IPS DF 19.7 (cell line): ENCODE measurements at regions not wholly inside any gene's neighbourhood (a gene's known extent, or its start where the extent isn't known, plus 50 kb on each side); places are given as distances from the start of the nearest gene placed in this dataset.
"Not testable (repeated sequence)": the region's sequence is repeated elsewhere in the genome, so short reads cannot be mapped to it uniquely, and the experiment has no call there.

Experiments
- DNase-seq: peaks from one replicate; pipeline ENCODE4 v3.0.0-alpha.2; 2013; ENCODE audit warnings: low read depth, low spot score

DNA sequence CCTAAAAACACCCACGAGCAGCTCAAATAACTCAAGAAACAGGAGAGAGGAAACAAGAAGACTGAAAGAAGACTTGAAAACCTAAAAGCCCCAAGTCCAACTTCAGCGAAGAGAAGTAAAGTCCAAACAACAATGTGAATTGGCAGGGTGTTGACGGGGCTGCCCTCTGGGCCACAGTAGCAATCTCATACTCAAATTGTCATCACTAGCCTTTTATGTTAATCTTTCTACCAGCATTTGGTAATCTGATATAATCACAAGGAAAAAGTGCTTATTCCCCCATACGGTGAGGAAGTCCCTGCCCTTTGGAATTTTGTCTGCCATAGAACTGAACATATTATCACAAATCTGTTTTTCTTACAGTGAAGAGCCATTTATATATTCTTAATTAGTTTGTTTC lies 51.5 kb upstream of the IFNE start:
- DNase-seq: no peak

DNA sequence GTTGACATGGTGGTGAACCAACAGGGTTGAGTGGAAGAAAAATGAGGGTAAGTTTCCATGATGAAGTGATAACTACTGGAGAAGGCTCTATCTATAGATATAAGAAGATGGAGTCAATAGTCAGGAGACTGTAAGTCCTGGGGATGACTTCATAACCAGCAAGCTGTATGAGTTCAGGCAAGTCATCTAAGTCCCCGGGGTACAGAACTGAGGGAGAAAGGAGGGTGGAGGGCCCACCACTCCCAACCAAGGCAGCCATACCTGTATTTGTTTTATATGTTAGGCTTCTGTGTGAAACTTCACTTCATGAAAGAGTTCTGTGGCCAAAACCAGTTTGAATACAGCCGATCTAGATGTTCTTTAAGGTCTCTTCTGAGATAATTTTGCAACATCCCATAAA lies 53.3 kb upstream of the IFNE start:
- DNase-seq: no peak

DNA sequence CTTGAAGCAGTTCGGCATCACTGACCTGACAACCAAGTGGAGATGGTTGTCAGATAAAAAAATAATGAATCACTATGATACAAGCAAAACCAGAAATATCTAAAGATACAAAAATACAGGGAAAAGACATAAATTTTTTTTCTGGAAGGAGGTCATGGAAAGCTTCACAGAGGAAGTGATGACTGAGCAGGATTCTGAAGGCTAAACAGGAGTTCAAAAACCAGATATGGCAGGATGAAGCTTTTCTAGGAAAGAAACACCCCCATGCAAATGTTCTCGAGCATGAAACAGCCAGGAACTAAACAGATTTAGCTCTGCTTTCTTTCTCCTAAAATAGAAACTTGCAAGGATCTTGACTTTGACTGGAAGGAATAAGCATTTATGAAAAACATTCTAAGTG lies 60.7 kb upstream of the IFNE start:
- no peak for DNase-seq

DNA sequence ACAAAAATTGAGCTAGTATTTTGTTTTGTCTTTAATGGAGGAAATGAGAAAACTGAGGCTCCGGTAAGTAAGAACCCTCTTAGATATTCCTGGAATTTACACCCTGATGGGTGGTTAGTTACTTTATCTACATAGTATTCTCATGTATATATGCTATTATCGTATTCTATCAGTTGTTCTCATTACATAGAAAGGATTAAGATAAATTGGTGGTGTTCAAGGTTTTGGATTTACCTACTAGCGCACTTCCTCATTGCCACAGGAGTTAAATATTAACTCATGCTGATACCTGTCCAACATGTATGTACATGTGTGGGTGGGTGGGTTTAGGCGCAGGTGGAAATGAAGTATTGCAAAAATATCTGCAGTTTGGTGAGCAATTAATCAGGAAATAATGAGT lies 61.1 kb upstream of the IFNE start:
- DNase-seq: no peak

DNA sequence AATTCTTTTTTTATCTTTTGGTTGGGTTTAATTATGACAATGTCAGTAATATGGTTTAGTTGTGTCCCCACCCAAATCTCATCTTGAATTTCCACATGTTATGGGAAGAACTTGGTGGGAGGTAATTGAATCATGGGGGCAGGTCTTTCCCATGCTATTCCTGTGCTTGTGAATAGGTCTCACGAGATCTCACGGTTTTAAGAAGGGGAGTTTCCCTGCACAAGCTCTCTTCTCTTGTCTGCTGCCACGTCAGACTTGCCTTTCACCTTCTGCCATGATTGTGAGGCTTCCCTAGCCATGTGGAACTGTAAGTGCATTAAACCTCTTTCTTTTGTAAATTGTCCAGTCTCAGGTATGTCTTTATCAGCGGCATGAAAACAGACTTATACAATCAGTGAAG lies 61.7 kb upstream of the IFNE start:
- not testable (repeated sequence) for DNase-seq

DNA sequence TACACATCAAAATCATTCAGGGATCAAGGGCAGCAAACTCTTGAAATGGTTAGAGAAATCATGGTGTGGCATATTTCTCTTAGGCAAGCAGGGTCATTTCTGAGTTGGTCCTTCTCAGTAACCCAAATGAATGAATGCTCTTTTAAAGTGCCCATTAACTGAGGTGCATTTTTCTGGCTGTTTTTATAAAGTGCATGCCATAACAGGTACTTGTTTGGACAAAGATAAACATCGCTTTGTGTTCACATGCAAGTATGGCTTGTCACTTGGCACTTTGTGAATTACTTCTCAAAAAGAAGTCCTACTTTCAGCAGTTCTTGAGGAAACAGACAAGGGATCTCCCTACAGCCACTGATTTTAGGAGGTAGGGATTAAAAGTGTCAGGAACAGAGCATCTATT lies 64.8 kb upstream of the IFNE start:
- DNase-seq: no peak

DNA sequence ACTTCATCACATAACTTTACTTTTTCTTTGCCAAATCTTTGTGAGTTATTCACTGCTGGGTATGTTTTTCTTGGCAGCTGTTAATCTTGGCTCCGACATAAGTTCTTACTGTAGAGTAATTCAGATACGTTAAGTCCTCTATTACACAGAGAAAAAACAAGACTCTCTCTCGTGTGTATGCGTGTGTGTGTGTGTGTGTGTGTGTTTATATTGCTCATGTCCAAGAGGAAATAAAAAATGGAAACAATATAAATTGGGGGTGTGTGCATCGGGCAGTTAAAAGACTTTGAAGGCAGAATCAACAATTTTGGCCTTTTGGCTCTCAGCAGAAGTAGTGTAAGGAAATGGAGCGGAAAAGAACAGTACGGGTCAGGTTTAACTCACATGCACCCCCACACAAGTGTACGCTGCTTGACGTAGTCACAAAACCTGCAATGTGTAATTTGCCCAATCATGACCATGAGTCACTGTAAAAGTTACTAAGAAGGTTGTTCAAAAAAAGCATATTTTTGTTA lies 67.2 kb upstream of the IFNE start:
- DNase-seq: no peak

DNA sequence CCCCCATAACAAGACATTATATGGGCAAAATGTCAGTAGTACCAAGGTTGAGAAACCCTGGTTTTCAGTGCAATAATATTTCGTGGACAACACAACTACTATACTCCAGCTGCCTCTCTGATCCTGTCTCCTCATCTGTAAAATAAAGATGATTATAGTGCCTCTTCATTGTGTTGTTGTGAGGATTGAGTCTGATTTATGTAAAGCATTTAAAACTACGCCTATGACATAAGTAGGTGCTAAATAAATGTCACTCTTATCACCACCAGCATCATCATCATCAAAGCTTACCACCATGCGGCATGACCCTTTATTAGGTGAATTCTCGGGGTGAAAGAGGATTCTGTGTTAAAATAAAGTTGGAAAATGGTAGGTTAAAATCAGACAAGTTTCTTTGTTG lies 67.8 kb upstream of the IFNE start:
- no peak for DNase-seq

DNA sequence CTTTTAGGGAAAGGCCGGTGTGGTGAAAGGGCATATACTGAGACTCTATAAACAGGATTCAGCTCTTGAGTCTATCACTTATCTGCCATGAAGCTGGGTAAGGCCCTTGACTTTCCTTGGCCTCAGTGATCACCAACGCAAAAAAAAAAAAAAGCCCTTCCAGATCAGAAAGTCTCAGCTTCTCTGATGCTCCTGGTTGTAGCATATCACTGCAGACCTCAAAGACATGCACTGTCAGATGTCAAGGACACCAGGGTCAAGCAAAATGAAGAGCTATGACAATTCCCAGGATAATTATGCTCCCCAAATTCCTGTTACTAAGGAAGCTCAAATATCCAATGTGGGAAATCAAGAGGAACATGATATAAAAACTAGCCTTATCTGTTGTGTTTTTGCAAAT lies 68.3 kb upstream of the IFNE start:
- no peak for DNase-seq

DNA sequence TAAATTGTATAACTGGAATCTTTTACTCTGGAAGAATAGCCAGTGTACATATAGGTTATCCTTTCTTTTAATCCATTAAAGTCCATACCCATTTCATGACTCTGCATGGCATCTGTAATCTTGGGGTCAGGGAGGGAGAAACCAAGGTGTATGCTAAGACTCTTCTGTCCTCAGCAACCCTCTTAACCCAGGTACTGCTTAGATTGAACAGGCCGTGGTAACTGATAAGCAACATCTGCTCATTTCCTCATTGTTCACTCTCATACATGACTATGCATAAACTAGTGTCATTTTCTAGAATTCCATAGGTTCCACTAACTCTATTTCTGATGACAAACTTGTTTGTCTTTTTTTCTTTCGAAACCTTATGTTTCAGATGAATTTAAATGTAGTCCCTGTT lies 69.3 kb upstream of the IFNE start:
- no peak for DNase-seq

DNA sequence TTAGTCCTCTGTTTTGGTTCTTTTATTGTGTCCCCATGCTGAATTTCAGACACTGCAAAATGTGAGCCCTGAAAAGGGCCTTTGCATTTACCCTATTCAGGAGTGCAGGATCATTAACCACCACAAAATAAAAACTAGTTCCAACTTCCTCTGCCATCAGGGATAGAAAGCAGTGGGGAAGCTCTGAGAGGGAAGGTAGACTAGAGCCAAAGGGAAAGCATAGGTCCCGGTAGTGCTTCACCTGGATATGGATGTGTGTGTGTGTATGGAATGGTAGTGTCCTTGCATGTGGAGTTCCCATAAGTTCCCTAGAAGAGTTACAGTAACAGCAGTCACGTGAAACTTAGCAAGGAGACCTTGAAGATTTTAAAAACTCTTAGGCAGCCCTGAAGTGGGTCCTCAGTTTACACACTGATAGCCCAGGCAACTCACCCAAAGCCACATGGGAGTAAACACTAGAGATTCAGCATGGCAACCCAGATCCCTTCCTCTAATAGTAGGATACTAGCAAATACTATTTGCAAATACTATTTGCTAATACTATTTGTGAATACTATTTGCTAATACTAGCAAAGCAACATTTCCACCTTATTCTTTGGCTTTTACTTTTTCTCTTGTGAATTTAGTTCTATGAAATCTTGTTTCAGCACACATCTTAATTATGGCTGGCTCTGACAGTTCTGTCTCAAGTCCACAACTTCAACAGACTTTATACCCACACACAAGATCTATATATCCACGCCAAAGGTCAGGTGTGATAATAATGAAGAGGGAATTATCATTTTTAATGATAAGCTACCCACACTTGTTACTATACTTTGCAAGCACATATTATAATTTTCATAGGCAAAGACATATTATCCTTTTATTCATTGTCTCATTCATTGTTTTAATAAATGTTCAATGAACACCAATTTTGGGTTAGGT lies 70.4 kb upstream of the IFNE start:
- DNase-seq: no peak

DNA sequence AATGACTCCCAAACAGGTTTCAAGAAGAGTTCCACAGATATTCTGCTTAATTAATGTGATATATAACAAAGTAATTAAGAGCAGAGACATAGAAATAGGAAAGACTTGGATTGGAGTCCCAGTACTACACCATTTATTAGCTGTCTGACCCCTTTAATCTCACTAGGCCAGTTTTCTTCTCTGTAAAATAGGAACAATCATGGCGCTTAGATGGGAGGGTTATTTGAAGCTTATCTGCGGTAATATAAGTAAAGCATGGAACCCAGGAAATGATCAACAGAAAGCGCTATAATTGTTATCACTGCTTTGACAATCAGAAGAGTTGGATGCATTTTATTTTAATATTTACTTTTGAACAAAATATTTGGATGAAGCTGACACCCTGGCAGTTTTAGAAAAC lies 71.3 kb upstream of the IFNE start:
- no peak for DNase-seq

DNA sequence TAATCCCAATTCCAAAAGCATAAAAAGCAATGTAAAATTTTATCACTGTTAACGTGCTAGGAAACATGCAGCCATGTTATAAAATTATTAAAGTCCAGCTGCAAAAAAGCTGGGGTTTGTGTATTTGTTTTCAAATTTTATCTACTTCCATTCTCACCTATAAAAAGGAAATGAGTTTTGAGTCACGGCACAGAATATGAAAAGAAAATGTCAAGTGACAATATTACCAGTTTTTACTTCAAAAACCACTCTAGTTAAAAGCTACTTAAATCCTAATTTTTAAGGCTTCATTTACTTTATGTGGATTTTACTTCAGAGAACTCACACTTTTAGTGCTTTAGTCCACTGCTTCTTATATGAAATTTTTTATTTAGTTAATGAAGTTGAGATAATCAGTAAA lies 72.7 kb upstream of the IFNE start:
- no peak for DNase-seq

DNA sequence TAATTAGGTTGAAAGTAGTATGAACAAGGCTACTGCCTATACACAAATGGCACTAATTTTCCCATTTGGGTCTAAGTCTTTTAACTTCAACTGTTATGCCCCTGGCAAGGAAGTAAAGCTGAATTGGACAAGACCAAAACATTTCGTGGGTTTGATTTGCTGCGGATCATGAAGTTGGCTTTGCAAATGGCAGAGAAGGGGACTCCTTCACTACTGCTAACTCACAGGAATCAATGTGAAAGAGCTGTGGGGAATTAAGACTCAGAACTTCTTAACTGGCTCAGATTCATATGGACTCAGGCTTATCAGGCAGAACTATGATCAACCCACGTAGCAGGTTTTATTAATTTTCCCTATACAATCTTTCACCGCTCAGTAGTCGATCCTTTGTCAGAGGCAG lies 73.8 kb upstream of the IFNE start:
- no peak for DNase-seq

DNA sequence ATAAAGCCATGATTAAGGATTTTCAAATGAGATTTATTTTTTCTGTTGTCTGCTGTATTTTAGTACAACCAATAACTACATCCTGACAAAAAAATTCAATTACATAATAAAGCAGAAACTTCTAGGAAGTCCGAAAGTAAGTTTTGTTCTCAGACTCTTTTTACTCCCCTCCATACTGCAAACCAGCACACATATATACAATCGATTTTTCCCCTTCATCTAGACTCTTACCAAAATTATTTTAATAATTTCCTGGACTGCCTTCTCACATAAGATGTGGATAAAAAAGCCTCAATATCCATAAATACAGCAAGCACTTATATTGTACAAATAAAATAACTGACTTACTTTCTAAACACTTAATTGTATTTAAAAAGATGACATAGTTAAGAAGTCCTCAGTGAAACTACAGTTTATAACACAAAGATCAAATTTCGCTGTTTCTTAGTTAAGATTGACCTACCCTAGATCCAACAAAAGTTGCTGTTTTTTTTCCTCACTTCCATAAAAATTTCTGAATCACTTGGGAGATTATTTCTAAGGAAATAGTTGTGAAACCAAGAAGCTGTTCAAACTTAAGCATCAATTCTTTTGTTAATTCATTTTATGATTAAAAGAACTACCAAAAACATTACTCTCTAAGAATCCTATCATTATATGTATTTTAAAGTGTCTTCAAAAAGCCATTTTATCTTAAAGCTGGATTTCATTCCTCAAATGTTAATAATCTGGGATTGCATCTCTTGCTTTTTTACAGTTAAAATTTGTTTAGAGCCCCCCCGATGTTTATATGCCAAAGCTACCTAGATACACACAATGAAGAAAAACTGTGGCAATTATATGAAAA lies 74.7 kb upstream of the IFNE start:
- DNase-seq: no peak

DNA sequence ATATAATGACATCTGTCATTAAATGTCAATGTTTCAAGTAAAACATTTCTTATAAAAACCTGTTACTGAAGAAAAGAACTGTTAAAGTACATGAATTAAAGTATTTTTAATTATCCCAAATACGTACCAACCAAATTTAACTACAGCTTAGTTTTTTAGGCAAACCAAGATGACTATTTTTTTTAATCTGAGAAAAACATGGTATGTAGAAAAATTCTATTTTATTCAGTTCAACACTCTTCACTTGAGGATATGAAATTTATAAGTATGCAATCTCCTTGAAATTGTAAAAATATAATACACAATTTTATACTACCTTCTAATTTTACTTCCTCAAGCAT lies 75.3 kb upstream of the IFNE start:
- DNase-seq: no peak

DNA sequence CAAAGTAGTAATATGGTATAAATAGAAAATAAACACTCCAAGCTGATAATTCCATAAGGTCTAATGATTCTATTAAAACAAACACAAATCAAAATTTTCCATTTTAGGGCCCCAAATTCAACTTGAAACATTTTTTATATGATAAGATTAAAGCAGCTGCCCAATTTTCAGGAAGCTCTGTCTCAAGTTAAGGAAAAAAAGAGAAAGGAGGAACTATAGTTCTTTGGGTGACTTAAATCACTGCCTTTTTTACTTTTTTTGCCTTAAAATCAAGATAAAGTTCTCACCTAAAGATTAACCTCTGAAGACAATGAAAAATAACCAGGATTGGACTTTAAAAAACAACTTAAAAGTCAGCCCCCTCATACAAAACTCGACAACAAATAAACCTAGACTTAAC lies 76.0 kb upstream of the IFNE start:
- no peak for DNase-seq

DNA sequence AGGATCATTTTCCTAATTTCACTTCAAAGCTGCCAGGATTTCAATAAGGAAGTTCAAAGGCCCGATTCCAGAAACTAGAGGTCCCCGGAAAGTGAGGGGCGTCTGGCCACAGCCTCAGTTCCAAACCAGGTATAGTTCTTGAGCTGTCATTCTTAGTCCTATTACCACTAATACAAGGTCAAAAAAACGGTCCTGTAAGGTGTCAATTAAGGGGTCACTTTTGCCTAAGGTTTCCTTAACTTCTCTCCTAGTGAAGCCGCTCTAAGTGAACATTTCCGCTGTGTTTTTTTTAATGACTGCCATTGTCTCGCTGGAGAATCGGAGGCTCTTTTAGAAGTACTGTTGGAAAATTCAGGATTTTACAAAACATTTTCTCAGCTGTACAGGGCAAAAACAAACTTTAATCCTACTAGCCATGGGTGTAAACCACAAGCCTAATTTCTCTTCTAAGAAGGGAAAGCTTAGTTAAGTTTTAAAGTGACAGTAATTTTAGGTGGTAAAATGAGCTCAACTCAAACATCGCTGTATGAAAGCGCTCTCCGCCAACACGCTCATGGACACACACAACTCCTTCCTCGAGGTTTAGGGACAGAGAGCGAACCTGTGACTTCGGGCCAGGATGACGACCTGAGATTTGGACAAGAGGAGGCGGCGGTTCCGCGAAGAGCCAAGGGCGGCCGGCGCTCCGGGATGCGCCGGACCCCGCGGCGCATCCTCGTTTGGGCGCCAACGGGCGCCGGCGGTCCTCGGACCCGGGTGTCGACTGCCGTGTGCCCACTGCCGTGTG lies 76.7 kb upstream of the IFNE start:
- no peak for DNase-seq

DNA sequence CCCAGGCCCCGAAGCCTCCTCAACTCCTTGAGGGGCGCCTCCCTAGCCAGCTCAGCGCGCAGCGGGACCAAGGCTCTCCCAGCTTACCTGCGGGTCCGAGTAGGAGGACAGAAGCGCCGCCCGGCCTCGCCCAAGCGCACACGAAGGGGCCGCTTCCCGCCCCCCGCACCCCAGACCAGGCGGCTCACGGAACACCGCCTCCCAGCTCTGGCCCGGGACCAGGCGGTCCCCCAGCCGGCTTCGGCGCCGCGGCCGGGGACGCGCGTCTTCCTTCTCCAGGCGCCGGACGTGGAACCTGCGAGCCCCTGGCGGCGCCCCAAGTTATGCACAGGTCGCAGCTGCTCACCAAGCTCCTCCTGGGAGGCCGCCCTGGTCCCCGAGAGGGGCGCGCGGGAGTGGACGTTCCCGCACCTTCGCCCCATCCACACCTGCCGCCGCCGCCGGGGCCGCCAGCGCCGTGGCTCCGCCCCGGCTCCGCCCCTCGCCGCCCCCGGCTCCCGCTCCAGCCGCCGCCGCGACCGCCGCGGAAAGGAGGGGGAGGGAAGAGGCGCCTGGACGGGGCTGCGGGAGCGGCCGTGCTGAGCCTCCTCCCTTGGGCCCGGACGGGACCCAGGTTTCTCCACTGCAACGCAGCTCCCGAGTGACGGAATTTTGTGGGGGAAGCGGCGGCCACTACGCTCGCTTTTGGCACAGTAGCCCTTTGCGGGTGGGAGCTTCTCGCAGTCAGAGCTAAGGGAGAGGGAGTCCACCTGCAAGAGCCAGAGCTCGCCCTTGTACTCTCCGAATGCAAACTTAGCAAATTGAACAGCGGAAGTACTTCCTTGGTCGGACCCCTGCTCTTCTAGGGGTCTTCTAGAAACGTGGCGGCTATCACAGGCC lies 77.5 kb upstream of the IFNE start:
- no peak for DNase-seq

DNA sequence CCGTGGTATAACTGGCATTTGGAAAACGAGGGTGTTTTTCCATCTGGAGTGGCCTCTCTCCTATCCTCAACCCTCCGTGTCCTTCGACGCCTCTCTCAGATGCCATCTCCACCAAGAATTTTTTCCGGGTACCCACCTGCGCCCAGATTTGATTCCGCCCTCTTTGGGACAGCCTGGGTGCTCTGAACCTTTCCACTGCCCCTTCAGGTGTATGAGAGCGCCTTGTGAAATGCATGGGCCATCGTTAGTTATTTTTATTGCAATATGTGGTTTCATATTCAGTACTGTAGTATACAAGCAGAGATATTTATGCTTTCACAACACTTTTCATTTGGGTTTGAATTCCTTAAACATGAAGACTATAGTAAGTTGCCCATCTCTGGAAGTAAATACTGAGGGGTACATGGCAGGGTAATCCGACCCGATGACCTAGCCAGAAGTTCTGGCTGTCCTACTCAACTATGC lies 78.2 kb upstream of the IFNE start:
- no peak for DNase-seq

DNA sequence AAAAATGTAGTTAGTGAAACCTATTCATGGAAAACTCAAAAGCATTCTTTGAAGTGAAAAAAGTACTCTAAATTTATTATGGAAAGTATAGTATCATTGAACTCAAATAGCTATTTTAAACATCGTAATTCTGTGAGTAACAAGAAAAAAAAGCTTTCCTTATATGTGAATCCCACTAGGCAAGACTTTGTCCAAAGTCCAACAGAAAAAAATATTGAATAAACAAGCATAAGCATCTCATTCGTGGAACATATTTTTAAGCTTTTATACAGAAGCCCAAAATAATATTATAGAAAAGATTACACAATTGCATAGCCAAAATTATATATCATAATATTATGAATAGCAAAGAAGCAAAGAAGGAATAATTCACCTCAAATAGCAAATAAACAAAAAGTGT lies 79.4 kb upstream of the IFNE start:
- DNase-seq: no peak
